NCI-H2227 treated with DMSO at 0.1 percent for 48 hours (cell line): ENCODE measurements at regions not wholly inside any gene's neighbourhood (a gene's known extent, or its start where the extent isn't known, plus 50 kb on each side); places are given as distances from the start of the nearest gene placed in this dataset.
"Not testable (repeated sequence)": the region's sequence is repeated elsewhere in the genome, so short reads cannot be mapped to it uniquely, and the experiment has no call there.

Source experiments
- DNase-seq: peaks from one replicate; lab custom pipeline; 2025; lab: John Stamatoyannopoulos, UW

DNA sequence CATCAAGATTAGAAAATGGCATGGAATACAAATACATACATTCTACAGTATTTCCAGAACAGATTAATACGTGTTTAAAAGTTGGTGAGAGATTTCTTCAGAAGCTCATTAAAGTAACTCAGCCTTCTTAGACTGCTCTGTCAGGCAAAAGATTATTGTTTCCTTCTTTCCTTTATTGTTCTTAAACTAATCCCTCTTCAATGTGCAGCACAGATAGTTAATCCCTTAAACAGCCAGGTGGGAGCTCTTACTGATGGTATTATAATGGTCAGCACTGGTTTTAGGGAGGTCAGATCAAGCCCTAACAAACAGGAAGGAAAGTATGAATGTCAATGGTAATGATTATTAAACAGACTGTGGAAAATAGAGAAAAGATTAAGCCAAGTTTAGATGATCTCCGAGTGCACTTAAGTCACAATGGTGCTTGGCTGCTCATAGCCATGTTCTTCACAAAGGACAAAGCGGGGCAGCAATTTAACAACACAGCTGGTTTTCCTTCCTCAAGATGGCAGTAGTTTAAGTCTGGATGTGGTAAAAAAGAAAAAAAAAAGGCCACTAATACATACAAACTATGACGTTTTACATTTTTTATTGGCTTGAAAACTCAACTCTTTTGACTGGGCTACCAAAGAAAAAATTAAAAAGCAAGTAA lies 992.6 kb downstream of the PCDH9 start:
- DNase-seq, result no peak

- no peak for DNase-seq
Measured at GRCh38 chr13:66234159-66234558, 996.0 kb downstream of the PCDH9 start.

DNA sequence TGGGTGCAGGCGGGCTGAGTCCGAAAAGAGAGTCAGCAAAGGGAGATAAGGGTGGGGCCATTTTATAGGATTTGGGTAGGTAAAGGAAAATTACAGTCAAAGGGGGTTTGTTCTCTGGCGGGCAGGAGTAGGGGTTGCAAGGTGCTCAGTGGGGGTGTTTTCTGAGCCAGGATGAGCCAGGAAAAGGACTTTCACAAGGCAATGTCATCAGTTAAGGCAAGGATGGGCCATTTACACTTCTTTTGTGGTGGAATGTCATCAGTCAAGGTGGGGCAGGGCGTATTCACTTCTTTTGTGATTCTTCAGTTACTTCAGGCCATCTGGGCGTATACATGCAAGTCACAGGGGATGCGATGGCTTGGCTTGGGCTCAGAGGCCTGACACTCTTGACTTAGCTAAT lies 998.2 kb downstream of the PCDH9 start:
- DNase-seq, result not testable (repeated sequence)

GRCh38 chr13:66225072-66225471 lies 1005.1 kb downstream of the PCDH9 start:
- DNase-seq, result no peak

GRCh38 chr13:66224663-66225062 lies 1005.5 kb downstream of the PCDH9 start:
- DNase-seq, result no peak

- no peak for DNase-seq
Measured at GRCh38 chr13:66222926-66223325, 1007.2 kb downstream of the PCDH9 start.

DNA sequence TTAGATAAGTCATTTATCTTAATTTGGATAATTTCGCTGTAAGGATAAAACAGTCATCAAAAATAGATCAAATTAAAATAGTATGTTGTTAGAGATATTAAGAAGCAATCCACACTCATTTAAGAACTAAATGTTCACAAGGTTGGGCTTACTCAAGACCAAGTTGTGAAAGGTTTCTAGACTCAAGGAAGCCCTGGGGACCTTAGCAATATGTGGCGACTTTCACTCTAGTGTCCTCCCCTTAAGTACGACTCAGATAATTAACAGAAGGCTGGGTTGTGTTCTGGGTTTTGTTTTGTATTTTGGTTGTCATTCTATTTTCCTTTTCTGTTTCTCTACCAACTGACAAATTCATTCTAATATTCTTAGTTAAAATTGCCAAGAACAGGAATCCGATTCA lies 1008.0 kb downstream of the PCDH9 start:
- no peak for DNase-seq

- DNase-seq, result no peak
Measured at GRCh38 chr13:66219506-66219905, 1010.6 kb downstream of the PCDH9 start.

DNA sequence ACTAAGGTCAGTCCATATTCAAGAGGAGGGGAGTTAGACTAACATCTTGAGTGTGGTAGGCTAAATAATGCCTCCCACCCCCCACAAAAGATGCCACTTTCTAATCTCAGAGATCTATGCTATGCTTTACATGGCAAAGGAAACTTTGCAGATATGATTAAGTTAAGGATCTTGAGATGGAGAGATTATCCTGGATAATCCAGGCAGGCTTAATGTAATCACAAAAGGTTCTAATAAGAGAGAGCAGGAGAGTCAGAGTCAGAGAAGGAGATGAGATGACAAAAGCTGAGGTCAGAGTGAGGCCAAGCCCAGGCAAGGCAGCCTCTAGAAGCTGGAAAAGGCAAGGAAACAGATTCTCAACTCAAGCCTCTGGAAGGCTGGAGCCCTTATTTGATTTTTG lies 1011.6 kb downstream of the PCDH9 start:
- no peak for DNase-seq

- no peak for DNase-seq
Measured at GRCh38 chr13:66216728-66217127, 1013.4 kb downstream of the PCDH9 start.

DNA sequence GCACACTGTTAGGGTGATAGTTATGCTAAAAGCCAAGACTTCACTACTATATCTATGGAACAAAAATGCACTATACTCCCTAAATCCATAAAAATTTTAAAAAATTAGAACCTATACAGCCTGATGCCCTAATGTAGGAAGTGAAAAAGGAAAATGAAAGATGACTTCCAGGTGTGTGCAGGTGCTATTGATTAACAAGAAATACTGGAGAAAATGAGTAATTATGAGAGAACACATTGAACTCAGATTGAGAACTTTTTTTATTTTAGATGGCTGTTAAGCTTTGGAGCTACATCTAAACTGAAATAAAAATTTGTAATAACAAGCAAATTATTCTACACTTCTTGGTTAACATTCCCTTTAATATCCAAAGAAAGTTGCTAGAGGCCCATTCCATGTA lies 1015.7 kb downstream of the PCDH9 start:
- no peak for DNase-seq

DNA sequence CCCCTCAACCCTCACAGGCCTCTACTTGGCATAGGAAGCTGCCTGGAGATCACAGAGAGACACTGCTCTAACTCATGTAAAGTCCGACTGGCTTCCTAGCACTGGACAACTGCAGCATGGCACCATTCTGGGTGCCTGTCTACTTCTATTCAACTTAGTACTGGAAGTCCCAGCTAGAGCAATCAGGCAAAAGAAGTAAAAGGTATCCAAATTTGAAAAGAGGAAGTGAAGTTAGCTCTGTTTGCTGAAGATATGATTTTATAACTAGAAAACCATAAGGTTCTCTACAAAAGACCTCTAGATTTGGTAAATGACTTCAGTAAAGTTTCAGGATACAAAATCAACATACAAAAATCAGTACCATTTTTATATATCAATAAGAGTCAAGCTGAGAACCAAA lies 1017.6 kb downstream of the PCDH9 start:
- no peak for DNase-seq

GRCh38 chr13:66210677-66211076 lies 1019.5 kb downstream of the PCDH9 start:
- DNase-seq, result no peak

GRCh38 chr13:66208589-66208988 lies 1021.5 kb downstream of the PCDH9 start:
- DNase-seq, result no peak

DNA sequence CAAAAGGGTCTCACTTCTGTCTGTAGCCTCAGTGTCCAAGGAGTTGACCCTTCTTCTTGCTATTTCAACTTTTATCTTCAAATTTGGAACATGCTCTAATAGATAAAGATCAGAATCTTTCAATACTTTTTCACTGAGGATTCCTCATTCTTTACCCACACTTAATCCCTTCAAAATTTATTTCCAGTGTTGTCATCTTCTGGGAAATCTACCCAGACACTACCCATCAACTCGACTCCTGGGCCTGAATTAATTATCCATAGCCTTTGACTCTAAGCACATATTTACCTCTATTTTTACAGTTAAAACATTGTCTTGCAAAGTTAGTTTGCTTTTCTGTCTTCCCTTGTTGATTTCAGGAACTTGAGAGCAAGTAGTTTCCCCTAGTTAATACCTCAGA lies 1022.5 kb downstream of the PCDH9 start:
- DNase-seq, result no peak

DNA sequence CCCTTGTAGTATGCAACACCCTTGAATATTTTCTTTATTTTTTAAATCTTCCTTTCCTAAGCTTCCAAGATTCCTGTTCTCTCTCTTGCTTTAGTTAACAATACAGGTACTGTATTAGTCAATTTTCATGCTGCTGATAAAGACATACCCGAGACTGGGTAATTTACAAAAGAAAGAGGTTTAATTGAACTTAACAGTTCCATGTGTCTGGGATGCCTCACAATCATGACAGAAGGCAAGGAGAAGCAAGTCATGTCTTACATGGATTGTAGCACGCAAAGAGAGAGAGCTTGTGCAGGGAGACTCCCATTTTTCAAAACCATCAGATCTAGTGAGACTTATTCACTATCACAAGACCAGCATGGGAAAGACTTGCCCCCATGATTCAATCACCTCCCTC lies 1024.3 kb downstream of the PCDH9 start:
- DNase-seq, result no peak

GRCh38 chr13:66200555-66200954 lies 1029.6 kb downstream of the PCDH9 start:
- no peak for DNase-seq

DNA sequence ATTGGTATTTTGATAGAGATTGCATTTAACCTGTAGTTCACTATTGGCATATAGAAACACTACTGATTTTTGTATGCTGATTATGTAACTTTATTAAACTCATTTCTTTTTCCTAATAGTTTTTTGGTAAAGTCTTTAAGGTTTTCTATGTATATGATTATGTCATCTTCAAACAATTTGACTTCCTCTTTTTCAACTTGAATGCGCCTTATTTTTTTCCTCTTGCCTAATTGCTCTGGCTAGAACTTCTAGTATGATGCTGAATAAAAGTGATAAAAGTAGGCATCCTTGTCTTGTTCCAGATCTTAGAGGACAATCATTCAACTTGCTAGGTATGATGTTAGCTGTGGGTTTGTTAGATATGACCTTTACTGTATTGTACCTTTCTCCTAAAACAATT lies 1034.9 kb downstream of the PCDH9 start:
- no peak for DNase-seq

- DNase-seq, result no peak
Measured at GRCh38 chr13:66189986-66190385, 1040.2 kb downstream of the PCDH9 start.

DNA sequence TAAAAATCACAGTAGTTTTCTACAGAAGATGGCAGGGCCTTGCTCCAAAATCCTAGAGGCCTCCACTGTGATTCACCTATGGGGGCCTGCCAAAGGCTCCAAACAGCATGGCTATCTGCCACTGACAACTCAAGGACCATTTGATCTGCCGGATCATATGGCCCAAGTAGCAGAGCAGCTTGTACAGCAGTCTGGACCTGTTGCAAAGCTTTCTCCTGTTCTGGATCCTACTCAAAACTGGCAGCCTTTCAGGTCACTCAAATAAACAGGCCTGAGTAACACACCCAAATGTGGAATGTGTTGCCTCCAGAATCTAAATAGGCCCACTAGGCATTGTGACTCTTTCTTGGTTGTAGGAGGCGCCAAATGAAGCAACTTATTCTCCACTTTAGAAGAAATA lies 1049.3 kb downstream of the PCDH9 start:
- no peak for DNase-seq

- DNase-seq, result no peak
Measured at GRCh38 chr13:66171920-66172319, 1058.2 kb downstream of the PCDH9 start.

GRCh38 chr13:66162470-66162869 lies 1067.7 kb downstream of the PCDH9 start:
- no peak for DNase-seq

- no peak for DNase-seq
Measured at GRCh38 chr13:66159511-66159910, 1070.6 kb downstream of the PCDH9 start.

GRCh38 chr13:66154976-66155375 lies 1075.2 kb downstream of the PCDH9 start:
- DNase-seq, result no peak

DNA sequence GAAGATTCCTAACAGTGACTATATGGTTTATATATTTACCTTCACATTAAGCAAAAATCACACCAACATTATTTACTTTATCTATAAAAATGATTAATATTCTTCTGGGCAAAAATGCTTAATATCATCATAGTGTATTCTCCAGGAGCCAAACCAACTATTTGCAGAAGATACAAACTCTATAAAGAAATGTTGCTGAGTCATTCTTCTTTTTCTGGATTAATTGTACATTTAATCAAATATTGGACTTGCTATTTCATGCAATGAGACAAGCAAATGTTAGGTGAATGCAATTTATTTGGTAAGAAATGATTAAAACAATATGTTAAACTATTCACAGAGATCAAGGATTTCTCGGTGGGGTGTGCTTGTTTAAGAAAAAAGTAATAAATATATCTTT lies 1075.8 kb downstream of the PCDH9 start:
- no peak for DNase-seq
